NCI-H187 (cell line): ENCODE measurements at regions not wholly inside any gene's neighbourhood (a gene's known extent, or its start where the extent isn't known, plus 50 kb on each side); places are given as distances from the start of the nearest gene placed in this dataset.

Experiments
- DNase-seq, 2 experiments: peaks; one replicate each; lab custom pipeline; 2025; lab: John Stamatoyannopoulos, UW

- no peak for DNase-seq
Observed at GRCh38 chr7:98679741-98680140, 62.7 kb downstream of the NPTX2 start.

- DNase-seq: no peak
Observed at GRCh38 chr7:98681511-98681910, 64.4 kb downstream of the NPTX2 start.

- DNase-seq: no peak
Observed at GRCh38 chr7:98681951-98682350, 64.9 kb downstream of the NPTX2 start.

- DNase-seq: no peak
Observed at GRCh38 chr7:98683514-98683913, 66.4 kb downstream of the NPTX2 start.

GRCh38 chr7:98685541-98685940, 68.5 kb downstream of the NPTX2 start:
- no peak for DNase-seq

- no peak for DNase-seq
Observed at GRCh38 chr7:98686466-98687080, 69.5 kb downstream of the NPTX2 start.

- DNase-seq: no peak
Observed at GRCh38 chr7:98687111-98687751, 70.1 kb downstream of the NPTX2 start.

GRCh38 chr7:98691619-98692018, 74.5 kb downstream of the NPTX2 start:
- no peak for DNase-seq

GRCh38 chr7:98697083-98697482, 80.0 kb downstream of the NPTX2 start:
- no peak for DNase-seq

- DNase-seq: no peak
Observed at GRCh38 chr7:98697485-98698240, 80.6 kb downstream of the NPTX2 start.

- DNase-seq: no peak
Observed at GRCh38 chr7:98698976-98699375, 81.9 kb downstream of the NPTX2 start.

GRCh38 chr7:98700533-98700932, 83.4 kb downstream of the NPTX2 start:
- DNase-seq: no peak

- no peak for DNase-seq
Observed at GRCh38 chr7:98701372-98701771, 84.3 kb downstream of the NPTX2 start.

- no peak for DNase-seq
Observed at GRCh38 chr7:98702021-98702420, 84.9 kb downstream of the NPTX2 start.

GRCh38 chr7:98703916-98704315, 86.8 kb downstream of the NPTX2 start:
- no peak for DNase-seq

GRCh38 chr7:98705626-98706025, 88.5 kb downstream of the NPTX2 start:
- no peak for DNase-seq

GRCh38 chr7:98707076-98707475, 90.0 kb downstream of the NPTX2 start:
- DNase-seq: no peak

GRCh38 chr7:98711945-98712344, 94.9 kb downstream of the NPTX2 start:
- DNase-seq: no peak

- no peak for DNase-seq
Observed at GRCh38 chr7:98713165-98713810, 96.2 kb downstream of the NPTX2 start.

- DNase-seq: no peak
Observed at GRCh38 chr7:98719396-98719795, 102.3 kb downstream of the NPTX2 start.

GRCh38 chr7:98722402-98722801, 105.3 kb downstream of the NPTX2 start:
- DNase-seq: no peak

- DNase-seq: no peak
Observed at GRCh38 chr7:98724591-98724990, 107.5 kb downstream of the NPTX2 start.
